ENCODE measurements at regions not wholly inside any gene's neighbourhood (a gene's known extent, or its start where the extent isn't known, plus 50 kb on each side); places are given as distances from the start of the nearest gene placed in this dataset.

GRCh38 chr3:7913283-7913682 lies 588.3 kb upstream of the LMCD1 start:
- no peak for DNase-seq (ENCODE audit: low read depth)

- no peak for DNase-seq (ENCODE audit: low read depth)
These were observed 586.3 kb upstream of the LMCD1 start for GRCh38 chr3:7915356-7915755.

GRCh38 chr3:7917443-7918151 lies 584.0 kb upstream of the LMCD1 start:
- no peak for DNase-seq (ENCODE audit: low read depth)

GRCh38 chr3:7920211-7920610 lies 581.4 kb upstream of the LMCD1 start:
- no peak for DNase-seq (ENCODE audit: low read depth)

GRCh38 chr3:7924228-7924627 lies 577.4 kb upstream of the LMCD1 start:
- no peak for DNase-seq (ENCODE audit: low read depth)

GRCh38 chr3:7927015-7927414 lies 574.6 kb upstream of the LMCD1 start:
- DNase-seq (ENCODE audit: low read depth) = no peak

GRCh38 chr3:7927864-7928263 lies 573.8 kb upstream of the LMCD1 start:
- DNase-seq (ENCODE audit: low read depth) = no peak

- DNase-seq (ENCODE audit: low read depth) = no peak
These were observed 572.2 kb upstream of the LMCD1 start for GRCh38 chr3:7929319-7929889.

- no peak for DNase-seq (ENCODE audit: low read depth)
These were observed 567.3 kb upstream of the LMCD1 start for GRCh38 chr3:7934362-7934761.

GRCh38 chr3:7947930-7948329 lies 553.7 kb upstream of the LMCD1 start:
- no peak for DNase-seq (ENCODE audit: low read depth)

GRCh38 chr3:7950890-7951289 lies 550.7 kb upstream of the LMCD1 start:
- DNase-seq (ENCODE audit: low read depth) = no peak

- no peak for DNase-seq (ENCODE audit: low read depth)
These were observed 548.1 kb upstream of the LMCD1 start for GRCh38 chr3:7953449-7954014.

GRCh38 chr3:7957024-7957423 lies 544.6 kb upstream of the LMCD1 start:
- no peak for DNase-seq (ENCODE audit: low read depth)

GRCh38 chr3:7959094-7959493 lies 542.5 kb upstream of the LMCD1 start:
- no peak for DNase-seq (ENCODE audit: low read depth)

- DNase-seq (ENCODE audit: low read depth) = no peak
These were observed 541.0 kb upstream of the LMCD1 start for GRCh38 chr3:7960601-7961000.

- DNase-seq (ENCODE audit: low read depth) = no peak
These were observed 539.3 kb upstream of the LMCD1 start for GRCh38 chr3:7962301-7962700.

GRCh38 chr3:7964899-7965298 lies 536.7 kb upstream of the LMCD1 start:
- no peak for DNase-seq (ENCODE audit: low read depth)

GRCh38 chr3:7973006-7973405 lies 528.6 kb upstream of the LMCD1 start:
- DNase-seq (ENCODE audit: low read depth) = no peak

- DNase-seq (ENCODE audit: low read depth) = no peak
These were observed 524.2 kb upstream of the LMCD1 start for GRCh38 chr3:7977245-7978086.

GRCh38 chr3:7978087-7978422 lies 523.6 kb upstream of the LMCD1 start:
- no peak for DNase-seq (ENCODE audit: low read depth)

- DNase-seq (ENCODE audit: low read depth) = no peak
These were observed 519.5 kb upstream of the LMCD1 start for GRCh38 chr3:7982126-7982525.

GRCh38 chr3:7999384-7999783 lies 502.2 kb upstream of the LMCD1 start:
- DNase-seq (ENCODE audit: low read depth) = no peak

GRCh38 chr3:8001307-8001706 lies 500.3 kb upstream of the LMCD1 start:
- DNase-seq (ENCODE audit: low read depth) = no peak

Measured in stimulated activated CD8-positive, alpha-beta memory T cell treated with anti-CD3 and anti-CD28 coated beads, Interleukin-12 subunit alpha, Interleukin-12 subunit beta, amount 100 ng/mL, for 1 hour (primary cell).